Mammary epithelial cell (primary cell): ENCODE measurements at regions not wholly inside any gene's neighbourhood (a gene's known extent, or its start where the extent isn't known, plus 50 kb on each side); places are given as distances from the start of the nearest gene placed in this dataset.

Experiments used
- EZH2 ChIP-seq: IDR thresholded peaks from 2 replicates; pipeline ENCODE4 v1.6.1; 2012; ENCODE audit warnings: low read length, inconsistent platforms, borderline replicate concordance
- TF ChIP-seq, protein P1 (sequence below), 2 donors: IDR thresholded peaks in 1 of 2; conservative IDR thresholded peaks in 1 of 2; 2 replicates each; pipeline ENCODE4 v1.5.1; 2011 to 2012; ENCODE audit warnings: inconsistent platforms in 2 of 2, low read length in 2 of 2, mild to moderate bottlenecking in 2 of 2, control low read depth in 1 of 2, low read depth in 1 of 2; ENCODE audit not compliant: insufficient read depth in 1 of 2; ENCODE audit errors: extremely low read depth in 1 of 2

DNA sequence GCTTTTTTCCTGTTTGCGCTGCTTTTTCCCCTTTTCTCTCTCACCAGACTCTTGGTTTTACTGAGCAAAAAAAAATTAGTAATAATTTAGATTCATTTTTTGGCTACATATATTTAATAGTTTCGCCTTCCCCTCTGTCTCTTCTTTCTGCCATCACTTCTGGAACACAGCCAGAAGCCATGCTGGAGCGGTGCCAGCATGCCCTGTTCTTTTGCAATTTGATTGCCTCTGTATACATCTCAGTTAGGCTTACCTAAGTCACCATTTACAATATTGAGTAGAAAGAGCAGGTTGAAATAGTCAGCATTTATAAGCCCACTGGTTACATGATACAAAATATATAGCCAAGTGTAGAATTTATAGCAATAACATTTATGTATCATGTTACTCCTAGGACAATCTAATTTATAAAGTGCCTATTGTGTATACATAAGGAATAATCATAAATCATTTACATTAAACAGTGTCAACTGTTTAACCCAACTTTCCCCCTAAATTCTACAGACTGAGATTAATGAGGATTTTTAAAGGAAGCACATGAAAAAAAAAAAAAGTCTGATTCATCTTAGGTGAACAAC, 413.8 kb upstream of the SOX5 start:
- TF ChIP-seq, protein P1, sequence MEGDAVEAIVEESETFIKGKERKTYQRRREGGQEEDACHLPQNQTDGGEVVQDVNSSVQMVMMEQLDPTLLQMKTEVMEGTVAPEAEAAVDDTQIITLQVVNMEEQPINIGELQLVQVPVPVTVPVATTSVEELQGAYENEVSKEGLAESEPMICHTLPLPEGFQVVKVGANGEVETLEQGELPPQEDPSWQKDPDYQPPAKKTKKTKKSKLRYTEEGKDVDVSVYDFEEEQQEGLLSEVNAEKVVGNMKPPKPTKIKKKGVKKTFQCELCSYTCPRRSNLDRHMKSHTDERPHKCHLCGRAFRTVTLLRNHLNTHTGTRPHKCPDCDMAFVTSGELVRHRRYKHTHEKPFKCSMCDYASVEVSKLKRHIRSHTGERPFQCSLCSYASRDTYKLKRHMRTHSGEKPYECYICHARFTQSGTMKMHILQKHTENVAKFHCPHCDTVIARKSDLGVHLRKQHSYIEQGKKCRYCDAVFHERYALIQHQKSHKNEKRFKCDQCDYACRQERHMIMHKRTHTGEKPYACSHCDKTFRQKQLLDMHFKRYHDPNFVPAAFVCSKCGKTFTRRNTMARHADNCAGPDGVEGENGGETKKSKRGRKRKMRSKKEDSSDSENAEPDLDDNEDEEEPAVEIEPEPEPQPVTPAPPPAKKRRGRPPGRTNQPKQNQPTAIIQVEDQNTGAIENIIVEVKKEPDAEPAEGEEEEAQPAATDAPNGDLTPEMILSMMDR (conservative IDR thresholded peaks at IDR 0.05 in 1 of 2, IDR thresholded peaks at IDR 0.05 in 1 of 2; ENCODE audit: extremely low read depth in 1 of 2, insufficient read depth in 1 of 2, low read depth in 1 of 2, low read length in 2 of 2) = no peak
- no peak for TF ChIP-seq EZH2
